OCI-LY3 (cell line): ENCODE measurements at regions not wholly inside any gene's neighbourhood (a gene's known extent, or its start where the extent isn't known, plus 50 kb on each side); places are given as distances from the start of the nearest gene placed in this dataset.
"Not testable (repeated sequence)": the region's sequence is repeated elsewhere in the genome, so short reads cannot be mapped to it uniquely, and the experiment has no call there.

Experiments
- H2AFZ ChIP-seq: fragments of 200-600, 300-600 bp; shearing (Covaris generic); 2 replicates; pipeline ENCODE4 v1.6.0; 2014; ENCODE audit warnings: antibody characterized with exemption, low read depth, low read length
- H3K27ac ChIP-seq: fragments of 200-600, 300-600 bp; sonication (generic); 2 replicates; pipeline ENCODE4 v1.5.1; 2014; ENCODE audit warnings: mild to moderate bottlenecking, low read length, moderate library complexity, mixed read lengths
- H3K27me3 ChIP-seq: fragments of 200-600, 300-600 bp; sonication (generic); 2 replicates; pipeline ENCODE4 v1.6.1; 2014; ENCODE audit warnings: low read depth, low read length, mixed read lengths
- H3K36me3 ChIP-seq: fragments of 200-600, 300-600 bp; sonication (generic); replicated peaks from 2 replicates; pipeline ENCODE3; 2014; ENCODE audit warnings: low read depth, low read length, mixed read lengths
- H3K4me1 ChIP-seq: fragments of 300-600, 200-600 bp; sonication (generic); 2 replicates; pipeline ENCODE4 v1.6.1; 2014; ENCODE audit warnings: low read length, mixed read lengths
- H3K4me2 ChIP-seq: fragments of 200-600, 300-600 bp; sonication (generic); 2 replicates; pipeline ENCODE4 v1.6.1; 2014; ENCODE audit warnings: low read length, mixed read lengths
- H3K4me3 ChIP-seq: fragments of 300-600, 200-600 bp; sonication (generic); 2 replicates; pipeline ENCODE4 v1.5.1; 2014; ENCODE audit warnings: antibody characterized with exemption, mild to moderate bottlenecking, low read length, moderate library complexity
- H3K79me2 ChIP-seq: fragments of 300-600, 200-600 bp; shearing (Covaris generic); 2 replicates; pipeline ENCODE4 v1.6.1; 2014; ENCODE audit warnings: mild to moderate bottlenecking, low read length, mixed read lengths
- H3K9ac ChIP-seq: fragments of 300-600, 200-600 bp; shearing (Covaris generic); 2 replicates; pipeline ENCODE4 v1.6.0; 2014; ENCODE audit warnings: mild to moderate bottlenecking, low read length, moderate library complexity
- H3K9me3 ChIP-seq: fragments of 200-600, 300-600 bp; shearing (Covaris generic); 2 replicates; pipeline ENCODE4 v1.6.1; 2014; ENCODE audit warnings: low read length, mixed read lengths; ENCODE audit not compliant: insufficient read depth
- H4K20me1 ChIP-seq: fragments of 200-600, 300-600 bp; sonication (generic); 2 replicates; pipeline ENCODE4 v1.6.1; 2016; ENCODE audit warnings: low read length, mixed read lengths; ENCODE audit not compliant: insufficient read depth
- EZH2phosphoT487 ChIP-seq: fragments of 200-600 bp; shearing (Covaris generic); IDR thresholded peaks from 2 replicates; pipeline ENCODE4 v1.6.1; 2018; ENCODE audit warnings: antibody characterized with exemption, mixed run types, low read depth
- TF ChIP-seq, protein P1 (sequence below): fragments of 200-600, 300-600 bp; sonication (generic); IDR thresholded peaks from 2 replicates; pipeline ENCODE4 v1.5.1; 2014; ENCODE audit warnings: antibody characterized with exemption, low read length, low read depth

DNA sequence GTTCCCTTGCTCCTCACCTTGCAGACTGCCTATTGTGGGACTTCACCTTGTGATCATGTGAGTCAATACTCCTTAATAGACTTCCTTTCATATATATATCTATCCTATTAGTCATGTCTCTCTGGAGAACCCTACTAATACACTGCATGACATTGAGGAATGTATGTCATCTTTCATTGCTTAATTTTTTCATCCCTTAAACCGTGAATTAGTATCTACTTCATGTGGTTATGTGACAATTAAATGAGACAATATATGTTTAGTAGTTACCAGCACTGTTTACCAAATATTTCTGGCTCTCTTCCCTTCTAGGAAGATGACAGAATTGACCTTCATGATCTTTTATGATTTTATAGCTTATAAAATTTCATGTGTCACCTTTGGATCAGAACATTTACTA is 759.5 kb downstream of the GRXCR1 start:
- no peak overlapping the region for H3K9ac ChIP-seq
- H3K4me1 ChIP-seq: no peaks in the 10 kb centered on the region
- no peak overlapping the region for H3K4me3 ChIP-seq
- TF ChIP-seq EZH2phosphoT487: no peak
- TF ChIP-seq, protein P1, sequence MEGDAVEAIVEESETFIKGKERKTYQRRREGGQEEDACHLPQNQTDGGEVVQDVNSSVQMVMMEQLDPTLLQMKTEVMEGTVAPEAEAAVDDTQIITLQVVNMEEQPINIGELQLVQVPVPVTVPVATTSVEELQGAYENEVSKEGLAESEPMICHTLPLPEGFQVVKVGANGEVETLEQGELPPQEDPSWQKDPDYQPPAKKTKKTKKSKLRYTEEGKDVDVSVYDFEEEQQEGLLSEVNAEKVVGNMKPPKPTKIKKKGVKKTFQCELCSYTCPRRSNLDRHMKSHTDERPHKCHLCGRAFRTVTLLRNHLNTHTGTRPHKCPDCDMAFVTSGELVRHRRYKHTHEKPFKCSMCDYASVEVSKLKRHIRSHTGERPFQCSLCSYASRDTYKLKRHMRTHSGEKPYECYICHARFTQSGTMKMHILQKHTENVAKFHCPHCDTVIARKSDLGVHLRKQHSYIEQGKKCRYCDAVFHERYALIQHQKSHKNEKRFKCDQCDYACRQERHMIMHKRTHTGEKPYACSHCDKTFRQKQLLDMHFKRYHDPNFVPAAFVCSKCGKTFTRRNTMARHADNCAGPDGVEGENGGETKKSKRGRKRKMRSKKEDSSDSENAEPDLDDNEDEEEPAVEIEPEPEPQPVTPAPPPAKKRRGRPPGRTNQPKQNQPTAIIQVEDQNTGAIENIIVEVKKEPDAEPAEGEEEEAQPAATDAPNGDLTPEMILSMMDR: no peak
- H3K36me3 ChIP-seq: no peaks in the 10 kb centered on the region
- H3K27ac ChIP-seq: no peak overlapping the region
- H3K9me3 ChIP-seq: no peaks in the 10 kb centered on the region
- H3K27me3 ChIP-seq: no peaks in the 10 kb centered on the region
- no peaks in the 10 kb centered on the region for H4K20me1 ChIP-seq
- no peak overlapping the region for H2AFZ ChIP-seq
- H3K4me2 ChIP-seq: no peak overlapping the region
- H3K79me2 ChIP-seq: no peaks in the 10 kb centered on the region

DNA sequence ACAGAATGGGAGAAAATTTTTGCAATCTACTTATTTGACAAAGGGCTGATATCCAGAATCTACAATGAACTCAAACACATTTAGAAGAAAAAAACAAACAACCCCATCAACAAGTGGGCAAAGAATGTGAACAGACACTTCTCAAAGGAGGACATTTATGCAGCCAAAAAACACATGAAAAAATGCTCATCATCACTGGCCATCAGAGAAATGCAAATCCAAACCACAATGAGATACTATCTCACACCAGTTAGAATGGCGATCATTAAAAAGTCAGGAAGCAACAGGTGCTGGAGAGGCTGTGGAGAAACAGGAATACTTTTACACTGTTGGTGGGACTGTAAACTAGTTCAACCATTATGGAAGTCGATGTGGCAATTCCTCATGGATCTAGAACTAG is 767.0 kb downstream of the GRXCR1 start:
- not testable (repeated sequence) for H3K9ac ChIP-seq, H3K4me2 ChIP-seq, H3K4me1 ChIP-seq, H3K36me3 ChIP-seq, H3K27ac ChIP-seq, H3K4me3 ChIP-seq, H3K27me3 ChIP-seq, H3K79me2 ChIP-seq, H4K20me1 ChIP-seq, H3K9me3 ChIP-seq, H2AFZ ChIP-seq

DNA sequence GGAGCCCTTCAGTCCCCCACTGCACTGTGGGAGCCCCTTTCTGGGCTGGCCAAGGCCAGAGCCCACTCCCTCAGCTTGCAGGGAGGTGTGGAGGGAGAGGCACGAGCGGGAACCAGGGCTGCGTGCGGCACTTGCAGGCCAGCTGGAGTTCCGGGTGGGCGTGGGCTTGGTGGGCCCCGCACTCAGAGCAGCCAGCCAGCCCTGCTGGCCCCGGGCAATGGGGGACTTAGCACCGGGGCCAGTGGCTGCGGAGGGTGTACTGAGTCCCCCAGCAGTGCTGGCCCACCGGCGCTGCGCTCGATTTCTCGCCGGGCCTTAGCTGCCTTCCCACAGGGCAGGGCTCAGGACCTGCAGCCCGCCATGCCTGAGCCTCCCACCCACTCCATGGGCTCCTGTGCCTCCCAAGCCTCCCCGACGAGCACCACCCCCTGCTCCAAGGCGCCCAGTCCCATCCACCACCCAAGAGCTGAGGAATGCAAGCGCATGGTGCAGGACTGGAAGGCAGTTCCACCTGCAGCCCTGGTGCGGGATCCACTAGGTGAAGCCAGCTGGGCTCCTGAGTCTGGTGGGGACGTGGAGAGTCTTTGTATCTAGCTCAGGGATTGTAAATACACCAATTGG is 776.2 kb downstream of the KCTD8 start:
- not testable (repeated sequence) for H2AFZ ChIP-seq, H3K9me3 ChIP-seq, H4K20me1 ChIP-seq, H3K9ac ChIP-seq, H3K27ac ChIP-seq, H3K27me3 ChIP-seq, H3K4me3 ChIP-seq, H3K79me2 ChIP-seq, H3K4me2 ChIP-seq, H3K4me1 ChIP-seq, H3K36me3 ChIP-seq

DNA sequence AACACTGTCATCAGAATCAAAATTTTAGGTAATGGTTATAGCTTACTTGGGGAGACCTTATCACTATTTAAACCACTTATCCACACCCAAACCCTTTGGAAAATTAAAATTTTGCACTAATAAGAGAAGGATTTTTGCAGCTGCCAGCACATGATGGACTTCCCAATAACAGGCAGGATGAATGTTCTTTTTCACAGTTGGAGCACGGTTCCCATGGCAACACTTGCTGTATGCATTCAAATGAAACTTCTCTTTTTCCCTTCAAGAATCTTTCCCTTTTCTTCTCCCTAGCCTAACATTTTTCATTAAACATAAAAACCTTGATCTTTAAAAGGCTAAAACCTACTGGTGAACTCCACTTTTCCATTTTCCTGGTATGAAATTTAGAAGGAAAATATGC is 768.2 kb downstream of the KCTD8 start:
- TF ChIP-seq EZH2phosphoT487: no peak
- TF ChIP-seq, protein P1: no peak

DNA sequence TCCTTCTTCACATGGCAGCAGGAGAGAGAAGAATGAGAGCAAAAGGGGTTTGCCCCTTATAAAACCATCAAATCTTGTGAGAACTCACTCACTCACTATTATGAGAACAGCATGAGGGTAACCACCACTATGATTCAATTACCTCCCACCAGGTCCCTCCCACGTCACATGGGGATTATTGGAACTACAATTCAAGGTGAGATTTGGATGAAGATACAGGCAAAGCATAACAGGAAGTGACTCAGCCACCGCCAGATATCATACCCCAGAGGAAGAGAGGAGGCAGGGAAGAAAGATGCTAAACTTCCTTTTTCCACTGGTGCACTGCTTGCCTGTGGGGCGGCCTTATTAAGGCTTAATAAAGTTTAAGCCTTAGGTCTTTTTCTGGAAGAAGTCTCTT is 766.1 kb downstream of the KCTD8 start:
- Histone ChIP-seq H3K4me2 (no peak overlapping the region), H4K20me1 (no peaks in the 10 kb centered on the region), H3K36me3 (no peaks in the 10 kb centered on the region), H3K4me3 (no peak overlapping the region), H3K27me3 (no peaks in the 10 kb centered on the region), H3K27ac (no peak overlapping the region), H3K9ac (no peak overlapping the region), H3K4me1 (no peaks in the 10 kb centered on the region), H3K9me3 (no peaks in the 10 kb centered on the region), H2AFZ (no peak overlapping the region), H3K79me2 (no peaks in the 10 kb centered on the region)
- TF ChIP-seq, protein P1: no peak
- TF ChIP-seq EZH2phosphoT487: no peak

More for the DNA sequence above, 768.2 kb downstream of the KCTD8 start:
- no peak overlapping the region for H3K4me2 ChIP-seq
- no peaks in the 10 kb centered on the region for H3K79me2 ChIP-seq
- no peaks in the 10 kb centered on the region for H4K20me1 ChIP-seq
- no peak overlapping the region for H3K27ac ChIP-seq
- no peak overlapping the region for H3K4me3 ChIP-seq
- H3K27me3 ChIP-seq: no peaks in the 10 kb centered on the region
- no peaks in the 10 kb centered on the region for H3K36me3 ChIP-seq
- H3K4me1 ChIP-seq: no peaks in the 10 kb centered on the region
- H3K9me3 ChIP-seq: no peaks in the 10 kb centered on the region
- no peak overlapping the region for H3K9ac ChIP-seq
- H2AFZ ChIP-seq: no peak overlapping the region
